Fibroblast of pulmonary artery (primary cell): ENCODE measurements at regions not wholly inside any gene's neighbourhood (a gene's known extent, or its start where the extent isn't known, plus 50 kb on each side); places are given as distances from the start of the nearest gene placed in this dataset.

ENCODE experiments used
- DNase-seq: peaks from one replicate; pipeline ENCODE4 v3.0.0-alpha.2; 2010; ENCODE audit warnings: low read depth
- H3K4me3 ChIP-seq: replicated peaks from 2 replicates; pipeline ENCODE4 v1.5.1; 2011; ENCODE audit warnings: low read depth, mild to moderate bottlenecking, control low read depth, low read length, moderate library complexity
- TF ChIP-seq, protein P1 (sequence below): IDR thresholded peaks from 2 replicates; pipeline ENCODE4 v1.5.1; 2011; ENCODE audit warnings: mild to moderate bottlenecking, control low read depth, low read length, inconsistent platforms; ENCODE audit errors: missing control alignments

DNA sequence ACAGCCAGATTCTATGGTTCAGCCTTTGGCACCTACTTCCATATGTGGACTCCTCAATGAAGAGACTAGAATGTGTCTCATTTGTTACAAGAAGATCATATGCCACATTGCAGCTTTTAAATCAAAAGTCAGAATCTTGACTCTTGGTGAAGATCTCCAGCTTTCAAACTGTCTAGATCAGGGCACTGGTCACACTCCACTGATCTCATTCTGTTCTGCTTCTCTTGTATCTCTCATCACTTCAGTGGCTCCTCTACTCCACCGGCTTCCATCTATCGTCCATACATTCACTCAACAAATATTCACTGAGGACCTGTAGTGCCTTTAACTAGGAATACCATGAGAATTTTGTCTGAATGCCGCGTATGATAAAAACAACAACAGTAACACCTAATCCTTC lies 203.3 kb upstream of the LPP start:
- H3K4me3 ChIP-seq: no peak overlapping the region
- DNase-seq: no peak
- TF ChIP-seq, protein P1, sequence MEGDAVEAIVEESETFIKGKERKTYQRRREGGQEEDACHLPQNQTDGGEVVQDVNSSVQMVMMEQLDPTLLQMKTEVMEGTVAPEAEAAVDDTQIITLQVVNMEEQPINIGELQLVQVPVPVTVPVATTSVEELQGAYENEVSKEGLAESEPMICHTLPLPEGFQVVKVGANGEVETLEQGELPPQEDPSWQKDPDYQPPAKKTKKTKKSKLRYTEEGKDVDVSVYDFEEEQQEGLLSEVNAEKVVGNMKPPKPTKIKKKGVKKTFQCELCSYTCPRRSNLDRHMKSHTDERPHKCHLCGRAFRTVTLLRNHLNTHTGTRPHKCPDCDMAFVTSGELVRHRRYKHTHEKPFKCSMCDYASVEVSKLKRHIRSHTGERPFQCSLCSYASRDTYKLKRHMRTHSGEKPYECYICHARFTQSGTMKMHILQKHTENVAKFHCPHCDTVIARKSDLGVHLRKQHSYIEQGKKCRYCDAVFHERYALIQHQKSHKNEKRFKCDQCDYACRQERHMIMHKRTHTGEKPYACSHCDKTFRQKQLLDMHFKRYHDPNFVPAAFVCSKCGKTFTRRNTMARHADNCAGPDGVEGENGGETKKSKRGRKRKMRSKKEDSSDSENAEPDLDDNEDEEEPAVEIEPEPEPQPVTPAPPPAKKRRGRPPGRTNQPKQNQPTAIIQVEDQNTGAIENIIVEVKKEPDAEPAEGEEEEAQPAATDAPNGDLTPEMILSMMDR: no peak

DNA sequence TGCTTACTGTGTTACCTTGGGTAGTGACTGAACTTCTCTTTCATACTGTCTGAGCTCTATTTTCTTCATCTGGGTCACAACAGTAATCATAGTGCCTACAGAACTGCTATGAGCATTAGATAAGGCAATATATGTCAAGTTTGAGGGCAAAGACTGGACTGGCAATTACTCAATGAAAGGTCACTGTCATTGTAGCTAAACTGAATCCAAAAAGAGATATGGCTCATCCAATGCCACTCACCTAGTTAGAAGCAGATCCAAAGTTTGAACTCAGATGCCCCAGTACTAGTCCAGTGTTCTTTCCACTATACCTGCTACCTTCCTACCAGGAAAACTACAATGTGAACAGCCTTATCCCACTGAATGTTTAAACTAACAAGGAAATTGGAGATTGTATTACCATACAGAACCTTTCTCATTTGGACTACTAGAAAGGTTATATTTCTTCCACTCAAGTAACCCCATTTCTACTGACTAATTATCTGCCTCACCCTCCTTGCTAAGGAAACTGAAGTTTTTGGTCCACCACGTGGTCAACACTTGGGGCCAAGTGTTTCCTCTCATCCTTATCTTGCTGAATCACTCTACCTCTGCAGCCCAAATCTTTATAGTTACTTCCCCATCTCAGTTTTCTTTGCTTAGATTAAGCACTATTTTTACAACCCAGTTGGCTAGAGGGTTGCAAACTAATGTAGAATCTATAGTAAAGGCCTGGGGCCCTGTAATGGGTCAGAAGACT lies 202.3 kb upstream of the LPP start:
- TF ChIP-seq, protein P1: no peak
- no peak overlapping the region for H3K4me3 ChIP-seq
- no peak for DNase-seq

DNA sequence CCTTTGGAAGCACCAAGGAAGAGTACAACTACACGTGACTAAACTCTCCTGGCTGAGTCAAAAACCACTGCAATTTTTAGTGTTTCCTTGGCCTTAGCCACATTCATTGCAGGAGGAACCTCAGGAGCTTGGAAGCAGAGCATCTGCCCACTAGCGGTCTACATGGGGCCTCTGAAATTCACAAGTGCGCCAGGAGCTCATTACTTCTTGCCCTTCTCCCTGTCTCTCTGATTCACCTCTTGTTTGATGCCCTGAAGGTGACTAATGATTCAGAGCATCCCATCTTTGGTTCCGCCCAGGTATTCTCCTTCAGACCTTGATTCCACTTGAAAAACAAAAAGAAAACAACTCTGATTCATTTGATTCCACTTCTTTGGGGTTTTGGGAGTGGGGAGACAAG lies 201.1 kb upstream of the LPP start:
- no peak for DNase-seq
- TF ChIP-seq, protein P1: no peak
- no peak overlapping the region for H3K4me3 ChIP-seq

DNA sequence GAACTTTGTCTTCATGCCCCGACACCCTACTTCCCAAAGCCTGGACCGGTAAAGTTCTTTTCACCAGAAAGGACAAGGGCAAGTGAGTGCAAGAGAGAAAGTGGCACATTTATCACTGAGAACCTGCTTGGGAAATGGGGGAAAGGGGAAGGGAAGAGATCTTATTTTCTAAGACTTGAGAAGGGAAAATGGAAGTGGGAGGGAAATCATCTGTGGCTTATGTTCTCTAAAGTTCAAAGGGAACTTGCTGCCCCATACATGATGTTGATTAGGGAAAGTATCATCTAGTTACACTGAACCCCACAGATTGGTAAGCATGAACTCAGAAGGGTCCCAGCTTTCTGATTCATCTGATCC lies 199.5 kb upstream of the LPP start:
- TF ChIP-seq, protein P1: no peak
- no peak for DNase-seq
- no peak overlapping the region for H3K4me3 ChIP-seq

DNA sequence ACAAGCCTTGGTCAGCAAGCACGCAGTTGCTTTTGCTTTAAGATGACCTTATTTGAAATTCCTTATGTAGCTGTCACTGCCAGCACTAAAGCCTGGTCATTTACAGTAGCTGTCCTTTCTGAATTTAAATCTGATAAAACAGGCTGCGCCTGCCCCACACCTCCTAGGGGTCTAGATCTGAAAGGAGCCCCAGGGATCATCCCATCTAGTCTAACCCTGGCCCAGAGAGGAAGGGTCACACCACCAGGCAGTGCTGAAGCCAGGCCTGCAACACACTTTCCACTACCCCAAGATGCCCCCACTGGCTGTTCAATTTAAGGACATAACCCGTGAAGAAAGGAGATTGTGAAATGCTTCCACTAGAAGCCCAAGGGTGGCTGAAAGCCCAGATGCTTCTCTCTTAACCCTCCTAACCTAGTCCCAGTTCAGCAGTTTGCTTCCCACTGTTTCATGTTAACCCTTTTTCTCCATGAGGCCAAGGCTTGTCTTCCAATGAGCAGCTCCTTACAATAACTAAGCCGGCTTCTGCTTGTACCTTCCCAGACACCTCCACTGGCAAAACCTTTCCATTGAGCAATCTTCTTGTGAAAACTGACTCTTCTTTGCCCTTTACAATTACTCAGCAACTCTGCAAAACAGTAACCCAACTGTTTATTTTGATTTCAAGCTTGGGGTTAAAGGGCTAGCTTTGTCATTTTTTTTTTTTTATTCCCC lies 198.9 kb upstream of the LPP start:
- no peak overlapping the region for H3K4me3 ChIP-seq
- TF ChIP-seq, protein P1: peak; percentile 6
- DNase-seq: peak; percentile 90

DNA sequence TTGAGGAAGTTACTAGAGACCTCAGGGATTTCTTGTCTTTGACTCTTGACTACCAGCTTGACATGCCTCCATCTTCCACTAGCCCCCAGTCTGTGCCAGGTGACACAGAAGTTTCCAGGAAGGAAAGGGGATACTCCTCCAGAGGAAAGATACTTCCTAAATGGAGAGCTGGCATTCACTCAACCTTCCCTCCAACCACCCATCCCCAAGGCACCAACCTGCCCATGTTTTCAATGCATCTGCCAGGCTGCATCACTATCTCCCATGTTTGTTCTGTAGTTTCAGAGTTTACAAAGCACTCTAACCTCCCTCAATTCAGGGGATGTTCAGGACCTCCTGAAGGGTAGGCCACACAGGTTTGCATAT lies 198.4 kb upstream of the LPP start:
- DNase-seq: no peak
- TF ChIP-seq, protein P1: no peak
- H3K4me3 ChIP-seq: no peak overlapping the region
